Mesenchymal stem cell (in vitro differentiated cells and primary cell): ENCODE measurements at regions not wholly inside any gene's neighbourhood (a gene's known extent, or its start where the extent isn't known, plus 50 kb on each side); places are given as distances from the start of the nearest gene placed in this dataset.

Experiments
- DNase-seq: peaks from one replicate; pipeline ENCODE4 v3.0.0-alpha.2; 2013
- H2AFZ ChIP-seq: one replicate; pipeline ENCODE4 v1.6.1; 2013; ENCODE audit warnings: low read depth, mild to moderate bottlenecking, control low read depth, inconsistent platforms, low read length, moderate library complexity
- H2AK5ac ChIP-seq: 2 replicates; pipeline ENCODE4 v1.6.1; 2013; ENCODE audit warnings: low read length, moderate library complexity, mild to moderate bottlenecking, inconsistent platforms; ENCODE audit not compliant: severe bottlenecking
- H2BK120ac ChIP-seq: one replicate; pipeline ENCODE4 v1.6.1; 2013; ENCODE audit warnings: low read depth, mild to moderate bottlenecking, inconsistent platforms, low read length, moderate library complexity
- H2BK12ac ChIP-seq, 2 experiments: one replicate each; pipeline ENCODE4 v1.6.1; 2013; ENCODE audit warnings: inconsistent platforms in 2 of 2, low read length in 2 of 2, mild to moderate bottlenecking in 2 of 2, moderate library complexity in 2 of 2, control low read depth in 1 of 2
- H2BK15ac ChIP-seq: one replicate; pipeline ENCODE4 v1.6.1; 2013; ENCODE audit warnings: mild to moderate bottlenecking, low read depth, inconsistent platforms; ENCODE audit not compliant: poor library complexity, severe bottlenecking
- H2BK5ac ChIP-seq: 2 replicates; pipeline ENCODE4 v1.6.1; 2013; ENCODE audit warnings: low read depth, mild to moderate bottlenecking, low read length, control low read depth, inconsistent platforms; ENCODE audit not compliant: poor library complexity, severe bottlenecking
- H3K14ac ChIP-seq, 2 experiments: one replicate each; pipeline ENCODE4 v1.6.1; 2013; ENCODE audit warnings: inconsistent platforms in 2 of 2, low read length in 2 of 2, control low read depth in 1 of 2, mild to moderate bottlenecking in 1 of 2, moderate library complexity in 1 of 2
- H3K18ac ChIP-seq, 2 experiments: one replicate each; pipeline ENCODE4 v1.6.1; 2013; ENCODE audit warnings: inconsistent platforms in 2 of 2, low read length in 2 of 2, control low read depth in 1 of 2, low read depth in 1 of 2, mild to moderate bottlenecking in 1 of 2
- H3K23ac ChIP-seq, 2 experiments: one replicate each; pipeline ENCODE4 v1.6.1; 2013; ENCODE audit warnings: inconsistent platforms in 2 of 2, low read length in 2 of 2, mild to moderate bottlenecking in 2 of 2, moderate library complexity in 2 of 2, control low read depth in 1 of 2
- H3K27ac ChIP-seq: 2 replicates; pipeline ENCODE4 v1.5.1; 2013; ENCODE audit warnings: mild to moderate bottlenecking, moderate library complexity, low read length, control low read depth, inconsistent platforms; ENCODE audit not compliant: poor library complexity, severe bottlenecking
- H3K27me3 ChIP-seq, 2 experiments: 2 replicates each; pipeline versions ENCODE4 v1.6.1 to v1.7.0; 2013; ENCODE audit warnings: low read length in 2 of 2, mild to moderate bottlenecking in 2 of 2, moderate library complexity in 2 of 2, control low read depth in 1 of 2, inconsistent platforms in 1 of 2; ENCODE audit not compliant: control insufficient read depth in 1 of 2, insufficient read depth in 1 of 2
- H3K36me3 ChIP-seq, 2 experiments: 2 replicates each; pipeline versions ENCODE4 v1.6.1 to v1.7.0; 2013; ENCODE audit warnings: low read length in 2 of 2, control low read depth in 1 of 2, inconsistent platforms in 1 of 2, low read depth in 1 of 2, mild to moderate bottlenecking in 1 of 2; ENCODE audit not compliant: insufficient read depth in 2 of 2, control insufficient read depth in 1 of 2
- H3K4ac ChIP-seq, 2 experiments: one replicate each; pipeline ENCODE4 v1.6.1; 2013; ENCODE audit warnings: inconsistent platforms in 2 of 2, low read length in 2 of 2, mild to moderate bottlenecking in 2 of 2, moderate library complexity in 2 of 2, control low read depth in 1 of 2, low read depth in 1 of 2
- H3K4me1 ChIP-seq: 2 replicates; pipeline ENCODE4 v1.6.1; 2013; ENCODE audit warnings: low read depth, low read length, control low read depth; ENCODE audit not compliant: control insufficient read depth, insufficient read depth
- H3K4me2 ChIP-seq: 2 replicates; pipeline ENCODE4 v1.6.1; 2013; ENCODE audit warnings: low read length, mild to moderate bottlenecking, inconsistent platforms; ENCODE audit not compliant: poor library complexity, severe bottlenecking
- H3K4me3 ChIP-seq, 2 experiments: 2 replicates each; pipeline versions ENCODE4 v1.5.1 to v1.7.0; 2013; ENCODE audit warnings: low read length in 2 of 2, mild to moderate bottlenecking in 2 of 2, control low read depth in 1 of 2, low read depth in 1 of 2; ENCODE audit not compliant: insufficient read depth in 1 of 2
- H3K79me1 ChIP-seq: replicated peaks from 2 replicates; pipeline ENCODE4 v1.6.1; 2013; ENCODE audit warnings: mild to moderate bottlenecking, control low read depth, low read length, inconsistent platforms; ENCODE audit not compliant: poor library complexity, severe bottlenecking
- H3K9ac ChIP-seq: 2 replicates; pipeline ENCODE4 v1.7.0; 2013; ENCODE audit warnings: mild to moderate bottlenecking, low read length, moderate library complexity
- H3K9me3 ChIP-seq: 2 replicates; pipeline ENCODE4 v1.7.0; 2013; ENCODE audit warnings: mild to moderate bottlenecking, low read length; ENCODE audit not compliant: control insufficient read depth
- H4K8ac ChIP-seq: one replicate; pipeline ENCODE4 v1.6.1; 2013; ENCODE audit warnings: inconsistent platforms, mild to moderate bottlenecking, low read length, moderate library complexity
- H4K91ac ChIP-seq: one replicate; pipeline ENCODE4 v1.6.1; 2013; ENCODE audit warnings: mild to moderate bottlenecking, low read length, inconsistent platforms
- WGBS: methylation state at CpG from one replicate; pipeline ENCODE4 v1.1.7; 2013; ENCODE audit warnings: mixed read lengths; 5-methylcytosine and 5-hydroxymethylcytosine counted together

DNA sequence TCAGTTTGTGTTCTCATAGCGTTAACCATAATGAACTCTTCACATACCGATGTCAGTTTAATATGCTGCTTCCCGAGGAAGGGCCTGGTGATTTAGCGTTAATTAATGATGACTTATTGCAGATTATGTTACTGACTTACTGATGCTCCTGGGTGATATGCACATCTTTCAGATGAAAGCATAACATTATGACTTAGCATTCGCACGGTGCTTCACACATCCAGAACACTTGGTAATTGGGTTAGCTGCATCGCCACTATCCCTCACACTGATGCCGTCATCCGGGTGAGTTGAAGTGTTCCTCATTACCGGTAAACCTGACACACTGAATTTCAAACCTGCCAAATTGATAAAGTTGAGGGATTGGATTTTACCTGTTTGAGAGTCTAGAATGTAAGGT lies 239.0 kb upstream of the PODXL start:
- H3K4ac ChIP-seq = no peak overlapping the region

DNA sequence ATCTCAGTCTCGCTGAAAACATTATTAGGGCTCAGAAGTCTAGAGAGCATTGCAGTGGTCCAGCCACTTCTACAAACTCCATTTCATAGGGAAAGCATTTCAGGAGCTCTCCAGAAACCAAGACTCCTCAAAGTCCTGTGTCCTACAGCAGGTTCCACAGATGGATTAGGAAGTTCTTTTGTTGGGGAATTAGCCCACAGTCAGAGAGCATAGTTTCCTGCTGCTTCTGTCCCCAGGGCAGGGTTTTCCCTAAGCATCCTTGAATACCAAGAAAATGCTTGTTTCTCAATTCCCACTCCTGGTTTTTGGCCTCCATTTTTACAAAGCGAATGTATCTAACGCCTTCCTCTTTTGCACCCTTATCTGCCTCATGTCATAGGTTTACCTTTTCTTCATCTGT lies 235.9 kb upstream of the PODXL start:
- H2BK15ac ChIP-seq = no peak overlapping the region

More for the DNA sequence above, 239.0 kb upstream of the PODXL start:
- Histone ChIP-seq H2AFZ (no peak overlapping the region), H4K91ac (no peak overlapping the region), H2BK5ac (no peak overlapping the region), H3K9ac (no peak overlapping the region), H2BK120ac (no peak overlapping the region), H3K23ac (no peak overlapping the region), H3K9me3 (no peaks in the 10 kb centered on the region), H3K27ac (no peak overlapping the region), H3K27me3 (peaks cover 0 to 53% of the 10 kb centered on the region in 2 experiments), H3K4me3 (no peak overlapping the region), H2BK12ac (no peak overlapping the region), H3K4me1 (no peaks in the 10 kb centered on the region), H3K18ac (no peak overlapping the region), H3K36me3 (no peaks in the 10 kb centered on the region), H3K14ac (no peak overlapping the region), H3K79me1 (no peaks in the 10 kb centered on the region), H4K8ac (no peak overlapping the region), H2AK5ac (no peak overlapping the region), H2BK15ac (no peak overlapping the region), H3K4me2 (no peak overlapping the region)
- no peak for DNase-seq
- WGBS = 95% methylated on average over 10 of the region's 10 CpGs

GRCh38 chr7:131787101-131787500 lies 230.7 kb upstream of the PODXL start:
- Histone ChIP-seq H3K4me3 (no peak overlapping the region), H3K4me1 (no peaks in the 10 kb centered on the region), H2AFZ (no peak overlapping the region), H2BK15ac (no peak overlapping the region), H3K9ac (no peak overlapping the region), H3K79me1 (no peaks in the 10 kb centered on the region), H4K91ac (no peak overlapping the region), H3K23ac (no peak overlapping the region), H3K18ac (no peak overlapping the region), H3K4ac (no peak overlapping the region), H3K9me3 (no peaks in the 10 kb centered on the region), H3K14ac (no peak overlapping the region), H3K36me3 (no peaks in the 10 kb centered on the region), H3K4me2 (no peak overlapping the region), H2BK120ac (no peak overlapping the region), H2AK5ac (no peak overlapping the region), H4K8ac (no peak overlapping the region), H3K27me3 (peaks cover 0 to 32% of the 10 kb centered on the region in 2 experiments), H2BK12ac (no peak overlapping the region), H3K27ac (no peak overlapping the region), H2BK5ac (no peak overlapping the region)
- no peak for DNase-seq
- 100% methylated on average over 1 of the region's 1 CpG for WGBS

More for the DNA sequence above, 235.9 kb upstream of the PODXL start:
- Histone ChIP-seq H3K36me3 (no peaks in the 10 kb centered on the region), H3K4me3 (no peak overlapping the region), H2AFZ (no peak overlapping the region), H3K18ac (no peak overlapping the region), H3K4me2 (no peak overlapping the region), H3K14ac (no peak overlapping the region), H3K27me3 (peaks cover 0 to 41% of the 10 kb centered on the region in 2 experiments), H4K8ac (no peak overlapping the region), H3K4ac (no peak overlapping the region), H2AK5ac (no peak overlapping the region), H3K27ac (no peak overlapping the region), H2BK5ac (no peak overlapping the region), H4K91ac (no peak overlapping the region), H3K4me1 (no peaks in the 10 kb centered on the region), H3K79me1 (no peaks in the 10 kb centered on the region), H3K9ac (no peak overlapping the region), H2BK120ac (no peak overlapping the region), H3K23ac (no peak overlapping the region), H2BK12ac (no peak overlapping the region), H3K9me3 (no peaks in the 10 kb centered on the region)
- 92% methylated on average over 3 of the region's 3 CpGs for WGBS
- DNase-seq = no peak

- H3K27ac ChIP-seq = no peak overlapping the region
- 62% methylated on average over 2 of the region's 2 CpGs for WGBS
- no peak overlapping the region for H3K4ac ChIP-seq
- H3K4me1 ChIP-seq = no peaks in the 10 kb centered on the region
- H3K27me3 ChIP-seq = peaks cover 0 to 35% of the 10 kb centered on the region in 2 experiments
- no peak overlapping the region for H3K4me2 ChIP-seq
- no peaks in the 10 kb centered on the region for H3K36me3 ChIP-seq
- H2BK15ac ChIP-seq = no peak overlapping the region
- H3K9me3 ChIP-seq = peaks cover 3% of the 10 kb centered on the region
- no peak overlapping the region for H4K91ac ChIP-seq
- H3K9ac ChIP-seq = no peak overlapping the region
- no peak overlapping the region for H2AK5ac ChIP-seq
- H2BK5ac ChIP-seq = no peak overlapping the region
- no peak overlapping the region for H2BK12ac ChIP-seq
- H3K4me3 ChIP-seq = no peak overlapping the region
- H3K79me1 ChIP-seq = no peaks in the 10 kb centered on the region
- DNase-seq = no peak
- H2AFZ ChIP-seq = no peak overlapping the region
- no peak overlapping the region for H3K23ac ChIP-seq
- H3K18ac ChIP-seq = no peak overlapping the region
- H3K14ac ChIP-seq = no peak overlapping the region
- H2BK120ac ChIP-seq = no peak overlapping the region
- H4K8ac ChIP-seq = no peak overlapping the region
Observed at GRCh38 chr7:131786204-131786603, 229.8 kb upstream of the PODXL start.
